ENCODE measurements at regions not wholly inside any gene's neighbourhood (a gene's known extent, or its start where the extent isn't known, plus 50 kb on each side); places are given as distances from the start of the nearest gene placed in this dataset.

DNA sequence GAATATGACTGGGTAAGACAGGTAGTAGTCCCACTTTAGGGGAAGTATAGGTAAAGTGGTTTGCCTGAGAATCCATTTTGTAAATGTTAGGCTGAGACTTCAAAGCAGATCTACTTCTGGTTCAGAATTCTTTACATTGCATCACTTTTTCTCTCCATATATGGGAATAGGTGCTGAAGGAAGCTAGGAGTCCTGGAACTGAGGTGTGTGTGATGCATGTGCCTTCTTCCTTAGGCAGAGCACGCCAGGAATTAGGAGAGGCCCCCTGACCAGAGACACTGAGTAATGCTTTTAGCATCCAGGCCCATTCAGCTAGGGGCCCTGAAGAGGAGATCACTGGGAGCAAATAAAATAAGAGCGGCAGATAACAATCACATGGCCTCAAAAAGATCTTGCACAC, 69.2 kb upstream of the DCP1A start:
- ChIA-PET POLR2A (no interaction called here), CTCF (no interaction called here)
- Mint-ChIP-seq H3K36me3 (ENCODE audit: insufficient read depth, unreplicated experiment) (no peaks in the 10 kb centered on the region), H3K4me3 (ENCODE audit: unreplicated experiment) (no peak overlapping the region), H3K27ac (ENCODE audit: low read depth, unreplicated experiment) (no peak overlapping the region), H3K9me3 (ENCODE audit: unreplicated experiment) (peaks cover 21% of the 10 kb centered on the region), H3K4me1 (ENCODE audit: insufficient read depth, unreplicated experiment) (no peaks in the 10 kb centered on the region), H3K27me3 (ENCODE audit: insufficient read depth, unreplicated experiment) (no peaks in the 10 kb centered on the region)
- BruUV-seq (replicated peaks) = no TSS peak
- DNase-seq (ENCODE audit: unreplicated experiment) = no peak
- TF ChIP-seq, protein P1, sequence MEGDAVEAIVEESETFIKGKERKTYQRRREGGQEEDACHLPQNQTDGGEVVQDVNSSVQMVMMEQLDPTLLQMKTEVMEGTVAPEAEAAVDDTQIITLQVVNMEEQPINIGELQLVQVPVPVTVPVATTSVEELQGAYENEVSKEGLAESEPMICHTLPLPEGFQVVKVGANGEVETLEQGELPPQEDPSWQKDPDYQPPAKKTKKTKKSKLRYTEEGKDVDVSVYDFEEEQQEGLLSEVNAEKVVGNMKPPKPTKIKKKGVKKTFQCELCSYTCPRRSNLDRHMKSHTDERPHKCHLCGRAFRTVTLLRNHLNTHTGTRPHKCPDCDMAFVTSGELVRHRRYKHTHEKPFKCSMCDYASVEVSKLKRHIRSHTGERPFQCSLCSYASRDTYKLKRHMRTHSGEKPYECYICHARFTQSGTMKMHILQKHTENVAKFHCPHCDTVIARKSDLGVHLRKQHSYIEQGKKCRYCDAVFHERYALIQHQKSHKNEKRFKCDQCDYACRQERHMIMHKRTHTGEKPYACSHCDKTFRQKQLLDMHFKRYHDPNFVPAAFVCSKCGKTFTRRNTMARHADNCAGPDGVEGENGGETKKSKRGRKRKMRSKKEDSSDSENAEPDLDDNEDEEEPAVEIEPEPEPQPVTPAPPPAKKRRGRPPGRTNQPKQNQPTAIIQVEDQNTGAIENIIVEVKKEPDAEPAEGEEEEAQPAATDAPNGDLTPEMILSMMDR (IDR thresholded peaks at IDR 0.05; ENCODE audit: unreplicated experiment) = no peak
- intact Hi-C loops (cut with micrococcal nuclease) = no loop called here

DNA sequence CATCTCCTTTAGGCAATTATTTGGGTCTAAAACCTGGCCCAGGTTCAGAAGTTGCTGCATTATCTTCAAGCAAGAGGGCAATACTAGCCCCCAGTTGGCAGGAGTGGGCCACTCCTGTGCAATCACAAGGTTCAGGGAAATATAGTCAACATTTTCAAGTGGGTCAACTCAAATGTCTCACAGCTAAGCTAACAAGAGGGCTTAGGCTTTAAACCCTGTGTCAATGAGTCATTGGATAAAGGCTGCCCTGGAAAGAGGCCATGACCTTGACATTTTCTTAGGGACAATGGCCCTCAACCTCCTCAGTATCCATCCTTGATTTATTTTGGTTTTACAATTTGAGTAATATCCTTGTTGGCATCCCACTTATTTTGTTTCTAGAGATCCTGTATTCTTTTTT, 73.5 kb upstream of the DCP1A start:
- TF ChIP-seq, protein P1 (IDR thresholded peaks at IDR 0.05; ENCODE audit: unreplicated experiment) = no peak
- ChIA-PET CTCF (no interaction called here), POLR2A (no interaction called here)
- DNase-seq (ENCODE audit: unreplicated experiment) = no peak
- no peaks in the 10 kb centered on the region for H3K27me3 Mint-ChIP-seq (ENCODE audit: insufficient read depth, unreplicated experiment)
- BruUV-seq (replicated peaks) = no TSS peak
- H3K9me3 Mint-ChIP-seq (ENCODE audit: unreplicated experiment) = no peaks in the 10 kb centered on the region
- H3K27ac Mint-ChIP-seq (ENCODE audit: low read depth, unreplicated experiment) = no peak overlapping the region
- H3K4me1 Mint-ChIP-seq (ENCODE audit: insufficient read depth, unreplicated experiment) = no peaks in the 10 kb centered on the region
- no peak overlapping the region for H3K4me3 Mint-ChIP-seq (ENCODE audit: unreplicated experiment)
- intact Hi-C loops (cut with micrococcal nuclease) = no loop called here
- H3K36me3 Mint-ChIP-seq (ENCODE audit: insufficient read depth, unreplicated experiment) = peaks cover 6% of the 10 kb centered on the region

DNA sequence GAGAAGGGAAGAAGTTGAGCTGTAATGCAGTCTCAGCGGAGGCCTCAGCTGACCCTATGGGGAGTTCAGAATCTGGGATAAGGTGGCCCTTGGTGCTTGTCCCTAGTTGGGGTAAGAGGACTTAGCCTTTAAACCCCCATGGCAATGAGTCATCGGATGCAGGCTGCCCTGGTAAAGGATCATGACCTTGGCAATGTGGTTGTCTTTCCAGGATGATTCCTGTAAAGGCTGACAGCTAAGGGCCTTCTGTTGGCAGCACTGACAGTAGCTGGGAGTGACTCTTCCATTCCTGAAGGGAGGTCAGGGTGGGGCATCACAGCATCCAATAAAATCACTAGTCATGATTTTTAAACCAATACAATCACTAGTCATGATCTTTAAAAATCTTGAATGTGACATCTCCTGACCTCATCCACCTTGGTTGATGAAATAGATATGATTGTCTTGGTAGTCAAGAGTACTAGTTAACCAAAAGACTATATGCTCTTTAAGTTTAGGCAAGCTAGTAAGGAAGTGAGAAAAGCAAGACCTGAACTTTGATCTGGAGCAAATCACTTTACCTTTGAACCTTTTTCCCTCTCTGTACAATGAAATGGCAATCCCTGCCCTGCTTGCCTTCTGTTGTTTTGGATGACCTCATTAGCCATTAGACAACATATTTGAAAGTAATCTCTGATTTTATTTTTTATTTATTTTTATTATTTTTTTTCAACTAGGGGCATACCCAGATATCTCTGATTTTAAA, 71.3 kb upstream of the CACNA1D start:
- no peak for DNase-seq (ENCODE audit: unreplicated experiment)
- CTCF ChIA-PET = no interaction called here
- POLR2A ChIA-PET = no interaction called here
- BruUV-seq (replicated peaks) = no TSS peak
- H3K27ac Mint-ChIP-seq (ENCODE audit: low read depth, unreplicated experiment) = no peak overlapping the region
- no peak overlapping the region for H3K4me3 Mint-ChIP-seq (ENCODE audit: unreplicated experiment)
- H3K27me3 Mint-ChIP-seq (ENCODE audit: insufficient read depth, unreplicated experiment) = no peaks in the 10 kb centered on the region
- H3K36me3 Mint-ChIP-seq (ENCODE audit: insufficient read depth, unreplicated experiment) = peaks cover 6% of the 10 kb centered on the region
- TF ChIP-seq, protein P1 (IDR thresholded peaks at IDR 0.05; ENCODE audit: unreplicated experiment) = no peak
- no peaks in the 10 kb centered on the region for H3K4me1 Mint-ChIP-seq (ENCODE audit: insufficient read depth, unreplicated experiment)
- no peaks in the 10 kb centered on the region for H3K9me3 Mint-ChIP-seq (ENCODE audit: unreplicated experiment)
- intact Hi-C loops (cut with micrococcal nuclease) = no loop called here

DNA sequence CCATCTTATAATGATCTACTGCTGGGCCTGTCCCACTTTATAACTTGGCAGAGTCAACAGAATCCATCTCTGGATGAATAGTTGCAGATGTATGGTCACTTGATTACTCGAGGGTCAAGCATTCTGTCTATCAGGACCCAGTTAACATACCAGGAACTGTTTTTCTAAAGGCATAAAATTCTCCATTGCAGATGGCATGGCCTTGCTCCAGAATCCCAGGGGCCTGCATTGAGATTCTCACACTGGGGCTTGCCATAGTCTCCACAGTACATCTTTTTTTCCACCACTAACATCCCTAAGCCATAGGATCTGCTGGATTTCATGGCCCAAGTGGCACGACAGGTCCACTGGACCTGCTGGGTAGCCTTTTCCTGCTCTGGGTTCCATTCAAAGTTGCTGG, 68.5 kb upstream of the CACNA1D start:
- H3K4me3 Mint-ChIP-seq (ENCODE audit: unreplicated experiment) = no peak overlapping the region
- ChIA-PET POLR2A (no interaction called here), CTCF (interaction anchor here (0.6 kb wide), 1 partner anchor 493 kb away, joined by 4 read pairs; no protein-coding TSS in a partner anchor)
- BruUV-seq (replicated peaks) = no TSS peak
- H3K27ac Mint-ChIP-seq (ENCODE audit: low read depth, unreplicated experiment) = no peak overlapping the region
- intact Hi-C loops (cut with micrococcal nuclease) = no loop called here
- no peaks in the 10 kb centered on the region for H3K9me3 Mint-ChIP-seq (ENCODE audit: unreplicated experiment)
- no peaks in the 10 kb centered on the region for H3K4me1 Mint-ChIP-seq (ENCODE audit: insufficient read depth, unreplicated experiment)
- DNase-seq (ENCODE audit: unreplicated experiment) = no peak
- peaks cover 24% of the 10 kb centered on the region for H3K27me3 Mint-ChIP-seq (ENCODE audit: insufficient read depth, unreplicated experiment)
- TF ChIP-seq, protein P1 (IDR thresholded peaks at IDR 0.05; ENCODE audit: unreplicated experiment) = no peak
- H3K36me3 Mint-ChIP-seq (ENCODE audit: insufficient read depth, unreplicated experiment) = peaks cover 6% of the 10 kb centered on the region
